Fibroblast of lung (primary cell): ENCODE measurements at regions not wholly inside any gene's neighbourhood (a gene's known extent, or its start where the extent isn't known, plus 50 kb on each side); places are given as distances from the start of the nearest gene placed in this dataset.

Experiments used
- DNase-seq, 2 donors: peaks; one replicate each; pipeline versions ENCODE4 v3.0.0 to v3.0.0-alpha.2; 2010; ENCODE audit warnings: low read depth in 2 of 2
- H2AFZ ChIP-seq: 2 replicates; pipeline ENCODE4 v1.5.1; 2012; ENCODE audit warnings: low read length, control low read depth, inconsistent platforms
- H3K27ac ChIP-seq: 2 replicates; pipeline ENCODE4 v1.5.1; 2011; ENCODE audit warnings: low read length, control low read depth; ENCODE audit not compliant: insufficient read depth
- H3K27me3 ChIP-seq: 2 replicates; pipeline ENCODE4 v1.5.1; 2011; ENCODE audit warnings: mild to moderate bottlenecking, low read length; ENCODE audit not compliant: control insufficient read depth, insufficient read depth
- H3K36me3 ChIP-seq: 2 replicates; pipeline ENCODE4 v1.5.1; 2011; ENCODE audit warnings: low read length; ENCODE audit not compliant: control insufficient read depth, insufficient read depth
- H3K4me1 ChIP-seq: 2 replicates; pipeline ENCODE4 v1.5.1; 2011; ENCODE audit warnings: low read length; ENCODE audit not compliant: control insufficient read depth, insufficient read depth; ENCODE audit errors: extremely low read depth
- H3K4me2 ChIP-seq: 2 replicates; pipeline ENCODE4 v1.5.1; 2011; ENCODE audit warnings: low read length, control low read depth; ENCODE audit not compliant: insufficient read depth; ENCODE audit errors: extremely low read depth
- H3K4me3 ChIP-seq, 4 experiments: fragments of 200-600 bp in 1 of 4; sonication (generic) in 1 of 4; replicated peaks in 1 of 4; 2 replicates each; pipeline ENCODE4 v1.5.1; 2011 to 2016; ENCODE audit warnings: low read length in 4 of 4, low read depth in 3 of 4, mild to moderate bottlenecking in 3 of 4, control low read depth in 2 of 4, inconsistent platforms in 1 of 4, mixed read lengths in 1 of 4; ENCODE audit not compliant: insufficient read depth in 1 of 4; ENCODE audit errors: control extremely low read depth in 1 of 4
- H3K79me2 ChIP-seq: 2 replicates; pipeline ENCODE4 v1.5.1; 2012; ENCODE audit warnings: mild to moderate bottlenecking, low read length, inconsistent platforms; ENCODE audit not compliant: control insufficient read depth, insufficient read depth
- H3K9ac ChIP-seq: 2 replicates; pipeline ENCODE4 v1.5.1; 2011; ENCODE audit warnings: mild to moderate bottlenecking, low read length, control low read depth; ENCODE audit not compliant: insufficient read depth
- H3K9me3 ChIP-seq: 2 replicates; pipeline ENCODE4 v1.5.1; 2012; ENCODE audit warnings: low read depth, low read length; ENCODE audit not compliant: control insufficient read depth, insufficient read depth
- H4K20me1 ChIP-seq: 2 replicates; pipeline ENCODE4 v1.5.1; 2011; ENCODE audit warnings: low read length; ENCODE audit not compliant: control insufficient read depth, insufficient read depth; ENCODE audit errors: extremely low read depth
- EZH2 ChIP-seq: IDR thresholded peaks from 2 replicates; pipeline ENCODE4 v1.5.1; 2012; ENCODE audit warnings: low read length, control low read depth, mild to moderate bottlenecking; ENCODE audit errors: missing control alignments
- TF ChIP-seq, protein P1 (sequence below), 2 donors: IDR thresholded peaks in 1 of 2; conservative IDR thresholded peaks in 1 of 2; 1 replicate in 1 of 2; 2 replicates in 1 of 2; pipeline ENCODE4 v1.5.1; 2011 to 2012; ENCODE audit warnings: low read length in 2 of 2, control low read depth in 1 of 2, inconsistent platforms in 1 of 2, low read depth in 1 of 2, mild to moderate bottlenecking in 1 of 2

DNA sequence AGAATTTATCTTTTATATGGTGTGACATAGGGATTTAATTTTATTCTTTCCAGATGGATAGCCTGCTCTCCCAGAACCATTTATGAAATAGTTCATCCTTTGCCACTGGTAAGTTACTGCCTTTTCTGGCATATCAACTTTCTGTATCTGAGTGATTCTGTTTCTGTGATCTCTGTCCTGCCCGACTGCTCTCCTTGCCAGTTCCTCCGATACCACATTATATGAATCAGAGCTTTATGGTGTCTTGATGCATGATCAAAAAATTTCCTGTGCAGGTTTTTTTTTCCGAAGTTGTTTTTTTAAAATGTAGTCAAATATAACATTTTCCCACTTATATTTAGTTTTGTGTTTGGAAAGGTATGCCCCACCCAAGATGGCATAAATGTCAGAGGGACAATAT, 242.5 kb downstream of the CYP26B1 start:
- Histone ChIP-seq H3K27me3 (no peaks in the 10 kb centered on the region), H2AFZ (no peak overlapping the region), H3K9me3 (no peaks in the 10 kb centered on the region), H3K9ac (no peak overlapping the region), H4K20me1 (no peaks in the 10 kb centered on the region), H3K79me2 (no peaks in the 10 kb centered on the region), H3K4me1 (no peaks in the 10 kb centered on the region), H3K4me3 (no peak overlapping the region), H3K36me3 (no peaks in the 10 kb centered on the region), H3K27ac (no peak overlapping the region), H3K4me2 (no peak overlapping the region)
- TF ChIP-seq EZH2 = no peak
- DNase-seq = peak in 1 of 2 donors; percentile 34

DNA sequence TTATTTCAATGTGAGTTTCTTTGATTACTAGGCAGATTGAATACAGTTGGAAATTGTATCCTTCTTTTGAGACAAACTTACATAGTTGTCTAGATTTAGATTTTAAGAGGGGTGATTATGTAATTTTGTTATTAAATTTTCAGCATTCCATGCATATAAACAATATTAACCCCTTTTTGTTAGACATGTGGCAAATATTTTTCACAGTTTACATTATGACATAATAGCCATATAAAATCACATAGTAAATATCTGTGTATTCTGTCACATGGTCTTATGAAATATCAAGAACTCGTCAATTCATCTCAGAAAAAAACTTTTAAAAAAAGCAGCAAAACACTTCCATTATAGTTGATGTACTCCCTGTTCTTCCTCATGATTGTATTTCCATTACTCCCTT, 243.8 kb downstream of the CYP26B1 start:
- Histone ChIP-seq H3K4me3 (no peak overlapping the region), H4K20me1 (no peaks in the 10 kb centered on the region), H3K9me3 (no peaks in the 10 kb centered on the region), H3K79me2 (no peaks in the 10 kb centered on the region), H3K27ac (no peak overlapping the region), H3K9ac (no peak overlapping the region), H3K36me3 (no peaks in the 10 kb centered on the region), H3K4me1 (no peaks in the 10 kb centered on the region), H3K27me3 (no peaks in the 10 kb centered on the region), H3K4me2 (no peak overlapping the region), H2AFZ (no peak overlapping the region)
- no peak for DNase-seq
- TF ChIP-seq, protein P1, sequence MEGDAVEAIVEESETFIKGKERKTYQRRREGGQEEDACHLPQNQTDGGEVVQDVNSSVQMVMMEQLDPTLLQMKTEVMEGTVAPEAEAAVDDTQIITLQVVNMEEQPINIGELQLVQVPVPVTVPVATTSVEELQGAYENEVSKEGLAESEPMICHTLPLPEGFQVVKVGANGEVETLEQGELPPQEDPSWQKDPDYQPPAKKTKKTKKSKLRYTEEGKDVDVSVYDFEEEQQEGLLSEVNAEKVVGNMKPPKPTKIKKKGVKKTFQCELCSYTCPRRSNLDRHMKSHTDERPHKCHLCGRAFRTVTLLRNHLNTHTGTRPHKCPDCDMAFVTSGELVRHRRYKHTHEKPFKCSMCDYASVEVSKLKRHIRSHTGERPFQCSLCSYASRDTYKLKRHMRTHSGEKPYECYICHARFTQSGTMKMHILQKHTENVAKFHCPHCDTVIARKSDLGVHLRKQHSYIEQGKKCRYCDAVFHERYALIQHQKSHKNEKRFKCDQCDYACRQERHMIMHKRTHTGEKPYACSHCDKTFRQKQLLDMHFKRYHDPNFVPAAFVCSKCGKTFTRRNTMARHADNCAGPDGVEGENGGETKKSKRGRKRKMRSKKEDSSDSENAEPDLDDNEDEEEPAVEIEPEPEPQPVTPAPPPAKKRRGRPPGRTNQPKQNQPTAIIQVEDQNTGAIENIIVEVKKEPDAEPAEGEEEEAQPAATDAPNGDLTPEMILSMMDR (conservative IDR thresholded peaks at IDR 0.05 in 1 of 2, IDR thresholded peaks at IDR 0.05 in 1 of 2; ENCODE audit: low read depth in 1 of 2, low read length in 2 of 2) = no peak
- TF ChIP-seq EZH2 = no peak

GRCh38 chr2:71901466-71901865, 246.2 kb downstream of the CYP26B1 start:
- TF ChIP-seq, protein P1 (conservative IDR thresholded peaks at IDR 0.05 in 1 of 2, IDR thresholded peaks at IDR 0.05 in 1 of 2; ENCODE audit: low read depth in 1 of 2, low read length in 2 of 2) = no peak
- TF ChIP-seq EZH2 = no peak
- H3K27ac ChIP-seq = no peak overlapping the region
- H3K36me3 ChIP-seq = no peaks in the 10 kb centered on the region
- no peak overlapping the region for H2AFZ ChIP-seq
- H3K79me2 ChIP-seq = no peaks in the 10 kb centered on the region
- H3K9ac ChIP-seq = no peak overlapping the region
- H3K4me1 ChIP-seq = no peaks in the 10 kb centered on the region
- H4K20me1 ChIP-seq = no peaks in the 10 kb centered on the region
- DNase-seq = peak in 1 of 2 donors; percentile 48
- no peak overlapping the region for H3K4me2 ChIP-seq
- H3K27me3 ChIP-seq = peaks cover 4% of the 10 kb centered on the region
- H3K4me3 ChIP-seq = no peak overlapping the region
- H3K9me3 ChIP-seq = no peaks in the 10 kb centered on the region
